ENCODE measurements at regions not wholly inside any gene's neighbourhood (a gene's known extent, or its start where the extent isn't known, plus 50 kb on each side); places are given as distances from the start of the nearest gene placed in this dataset.

- no peak overlapping the region for H3K4me3 Mint-ChIP-seq
- DNase-seq (ENCODE audit: low spot score in 2 of 2, unreplicated experiment in 2 of 2), result no peak
- no peak overlapping the region for H3K27ac Mint-ChIP-seq
- H3K9me3 Mint-ChIP-seq, result peaks cover 12% of the 10 kb centered on the region
- H3K27me3 Mint-ChIP-seq (ENCODE audit: low read depth), result peaks cover 16% of the 10 kb centered on the region
- no peak for TF ChIP-seq CTCF (IDR thresholded peaks at IDR 0.05; ENCODE audit: unreplicated experiment)
- H3K36me3 Mint-ChIP-seq, result no peaks in the 10 kb centered on the region
- peaks cover 7% of the 10 kb centered on the region for H3K4me1 Mint-ChIP-seq
These were observed 91.5 kb upstream of the SCOC start for GRCh38 chr4:140281828-140282552.

- no peak for DNase-seq (ENCODE audit: low spot score in 2 of 2, unreplicated experiment in 2 of 2)
- H3K4me3 Mint-ChIP-seq, result no peak overlapping the region
- peaks cover 5% of the 10 kb centered on the region for H3K4me1 Mint-ChIP-seq
- H3K9me3 Mint-ChIP-seq, result peaks cover 12% of the 10 kb centered on the region
- no peaks in the 10 kb centered on the region for H3K27me3 Mint-ChIP-seq (ENCODE audit: low read depth)
- no peak for TF ChIP-seq CTCF (IDR thresholded peaks at IDR 0.05; ENCODE audit: unreplicated experiment)
- no peaks in the 10 kb centered on the region for H3K36me3 Mint-ChIP-seq
- no peak overlapping the region for H3K27ac Mint-ChIP-seq
These were observed 95.9 kb upstream of the SCOC start for GRCh38 chr4:140277576-140277975.

- Mint-ChIP-seq H3K27ac (no peak overlapping the region), H3K27me3 (ENCODE audit: low read depth) (peaks cover 3% of the 10 kb centered on the region), H3K36me3 (no peaks in the 10 kb centered on the region), H3K4me3 (no peak overlapping the region), H3K4me1 (peaks cover 23% of the 10 kb centered on the region), H3K9me3 (no peaks in the 10 kb centered on the region)
- no peak for TF ChIP-seq CTCF (IDR thresholded peaks at IDR 0.05; ENCODE audit: unreplicated experiment)
- DNase-seq (ENCODE audit: low spot score in 2 of 2, unreplicated experiment in 2 of 2), result no peak
These were observed 101.9 kb upstream of the SCOC start for GRCh38 chr4:140271553-140271952.

GRCh38 chr4:140269369-140269768, 104.1 kb upstream of the SCOC start:
- no peaks in the 10 kb centered on the region for H3K9me3 Mint-ChIP-seq
- no peak overlapping the region for H3K27ac Mint-ChIP-seq
- no peak overlapping the region for H3K4me3 Mint-ChIP-seq
- no peak for TF ChIP-seq CTCF (IDR thresholded peaks at IDR 0.05; ENCODE audit: unreplicated experiment)
- DNase-seq (ENCODE audit: low spot score in 2 of 2, unreplicated experiment in 2 of 2), result no peak
- H3K27me3 Mint-ChIP-seq (ENCODE audit: low read depth), result peaks cover 3% of the 10 kb centered on the region
- H3K36me3 Mint-ChIP-seq, result no peaks in the 10 kb centered on the region
- H3K4me1 Mint-ChIP-seq, result peaks cover 24% of the 10 kb centered on the region

- Mint-ChIP-seq H3K4me3 (no peak overlapping the region), H3K4me1 (peaks cover 24% of the 10 kb centered on the region), H3K36me3 (no peaks in the 10 kb centered on the region), H3K27me3 (ENCODE audit: low read depth) (peaks cover 3% of the 10 kb centered on the region), H3K9me3 (no peaks in the 10 kb centered on the region), H3K27ac (peak overlapping the region; percentile 91)
- DNase-seq (ENCODE audit: low spot score in 2 of 2, unreplicated experiment in 2 of 2), result no peak
- TF ChIP-seq CTCF (IDR thresholded peaks at IDR 0.05; ENCODE audit: unreplicated experiment), result no peak
These were observed 105.1 kb upstream of the SCOC start for GRCh38 chr4:140268186-140268841.

Data from mesothelial cell of epicardium (in vitro differentiated cells).